Neutrophil (primary cell): ENCODE measurements at regions not wholly inside any gene's neighbourhood (a gene's known extent, or its start where the extent isn't known, plus 50 kb on each side); places are given as distances from the start of the nearest gene placed in this dataset.

Experiments used
- H3K27ac ChIP-seq: fragments of 200-600 bp; sonication (generic); 2 replicates; pipeline ENCODE4 v1.5.1; 2016; ENCODE audit warnings: mild to moderate bottlenecking, moderate library complexity
- H3K27me3 ChIP-seq: fragments of 200-600 bp; sonication (generic); 2 replicates; pipeline ENCODE4 v1.6.0; 2016; ENCODE audit warnings: mild to moderate bottlenecking
- H3K36me3 ChIP-seq: fragments of 200-600 bp; sonication (generic); 2 replicates; pipeline ENCODE4 v1.5.1; 2017
- H3K4me1 ChIP-seq, 2 experiments: fragments of 200-600 bp in 1 of 2; sonication (generic) in 1 of 2; 1 replicate in 1 of 2; 2 replicates in 1 of 2; pipeline versions ENCODE4 v1.5.1 to v1.6.1; 2013 to 2016; ENCODE audit warnings: low read depth in 1 of 2, low read length in 1 of 2, mild to moderate bottlenecking in 1 of 2, moderate library complexity in 1 of 2; ENCODE audit not compliant: control insufficient read depth in 1 of 2, insufficient read depth in 1 of 2
- H3K4me3 ChIP-seq, 2 experiments: fragments of 200-600 bp in 1 of 2; sonication (generic) in 1 of 2; 1 replicate in 1 of 2; 2 replicates in 1 of 2; pipeline ENCODE4 v1.5.1; 2013 to 2016; ENCODE audit warnings: low read depth in 1 of 2, low read length in 1 of 2, mild to moderate bottlenecking in 1 of 2, moderate library complexity in 1 of 2
- H3K9me3 ChIP-seq: fragments of 200-600 bp; sonication (generic); 2 replicates; pipeline ENCODE4 v1.5.1; 2016
- TF ChIP-seq, protein P1 (sequence below): fragments of 200-600 bp; sonication (generic); IDR thresholded peaks from 2 replicates; pipeline ENCODE4 v1.5.1; 2016; ENCODE audit warnings: antibody characterized with exemption

- Histone ChIP-seq H3K4me3 (no peak overlapping the region), H3K27me3 (no peaks in the 10 kb centered on the region), H3K9me3 (no peaks in the 10 kb centered on the region), H3K4me1 (no peaks in the 10 kb centered on the region), H3K27ac (no peak overlapping the region), H3K36me3 (no peaks in the 10 kb centered on the region)
- TF ChIP-seq, protein P1, sequence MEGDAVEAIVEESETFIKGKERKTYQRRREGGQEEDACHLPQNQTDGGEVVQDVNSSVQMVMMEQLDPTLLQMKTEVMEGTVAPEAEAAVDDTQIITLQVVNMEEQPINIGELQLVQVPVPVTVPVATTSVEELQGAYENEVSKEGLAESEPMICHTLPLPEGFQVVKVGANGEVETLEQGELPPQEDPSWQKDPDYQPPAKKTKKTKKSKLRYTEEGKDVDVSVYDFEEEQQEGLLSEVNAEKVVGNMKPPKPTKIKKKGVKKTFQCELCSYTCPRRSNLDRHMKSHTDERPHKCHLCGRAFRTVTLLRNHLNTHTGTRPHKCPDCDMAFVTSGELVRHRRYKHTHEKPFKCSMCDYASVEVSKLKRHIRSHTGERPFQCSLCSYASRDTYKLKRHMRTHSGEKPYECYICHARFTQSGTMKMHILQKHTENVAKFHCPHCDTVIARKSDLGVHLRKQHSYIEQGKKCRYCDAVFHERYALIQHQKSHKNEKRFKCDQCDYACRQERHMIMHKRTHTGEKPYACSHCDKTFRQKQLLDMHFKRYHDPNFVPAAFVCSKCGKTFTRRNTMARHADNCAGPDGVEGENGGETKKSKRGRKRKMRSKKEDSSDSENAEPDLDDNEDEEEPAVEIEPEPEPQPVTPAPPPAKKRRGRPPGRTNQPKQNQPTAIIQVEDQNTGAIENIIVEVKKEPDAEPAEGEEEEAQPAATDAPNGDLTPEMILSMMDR: no peak
Observed at GRCh38 chr11:121769191-121769590, 316.4 kb upstream of the SORL1-AS1 start.

GRCh38 chr11:121767433-121767832 is 314.7 kb upstream of the SORL1-AS1 start:
- Histone ChIP-seq H3K36me3 (no peaks in the 10 kb centered on the region), H3K27ac (no peak overlapping the region), H3K27me3 (peaks cover 9% of the 10 kb centered on the region), H3K9me3 (no peaks in the 10 kb centered on the region), H3K4me1 (no peaks in the 10 kb centered on the region), H3K4me3 (no peak overlapping the region)
- TF ChIP-seq, protein P1: no peak

GRCh38 chr11:121766991-121767390 is 314.2 kb upstream of the SORL1-AS1 start:
- Histone ChIP-seq H3K27me3 (peaks cover 10% of the 10 kb centered on the region), H3K36me3 (no peaks in the 10 kb centered on the region), H3K27ac (no peak overlapping the region), H3K4me3 (no peak overlapping the region), H3K9me3 (no peaks in the 10 kb centered on the region), H3K4me1 (no peaks in the 10 kb centered on the region)
- TF ChIP-seq, protein P1: no peak

- TF ChIP-seq, protein P1: no peak
- Histone ChIP-seq H3K4me3 (no peak overlapping the region), H3K27ac (no peak overlapping the region), H3K4me1 (no peaks in the 10 kb centered on the region), H3K9me3 (no peaks in the 10 kb centered on the region), H3K27me3 (peaks cover 10% of the 10 kb centered on the region), H3K36me3 (no peaks in the 10 kb centered on the region)
Observed at GRCh38 chr11:121766166-121766565, 313.4 kb upstream of the SORL1-AS1 start.

DNA sequence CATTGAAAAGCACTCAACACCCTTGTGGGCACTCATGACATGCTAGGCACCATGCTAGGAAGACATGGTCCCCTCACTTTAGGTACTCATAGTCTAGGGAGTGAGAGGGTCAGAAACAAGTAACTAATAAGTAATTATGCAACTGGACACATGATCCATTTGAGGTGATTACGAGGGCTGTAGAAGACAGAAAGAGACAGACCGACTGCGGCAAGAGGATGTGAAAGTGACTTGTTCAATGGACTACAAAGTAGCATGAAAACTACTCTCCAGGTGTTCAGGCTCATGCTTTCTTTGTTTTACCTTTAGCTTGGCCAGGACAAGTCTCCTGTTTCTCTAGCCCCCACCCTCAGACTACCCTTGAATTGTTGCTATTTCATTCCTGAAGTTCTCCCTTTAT is 310.8 kb upstream of the SORL1-AS1 start:
- peaks cover 10% of the 10 kb centered on the region for H3K27me3 ChIP-seq

More for the DNA sequence above, 310.8 kb upstream of the SORL1-AS1 start:
- TF ChIP-seq, protein P1: no peak
- no peaks in the 10 kb centered on the region for H3K9me3 ChIP-seq
- H3K4me3 ChIP-seq: no peak overlapping the region
- H3K27ac ChIP-seq: no peak overlapping the region
- no peaks in the 10 kb centered on the region for H3K4me1 ChIP-seq
- H3K36me3 ChIP-seq: no peaks in the 10 kb centered on the region
